Tibial artery (tissue), 4 donors: ENCODE measurements at regions not wholly inside any gene's neighbourhood (a gene's known extent, or its start where the extent isn't known, plus 50 kb on each side); places are given as distances from the start of the nearest gene placed in this dataset.

Experiments
- DNase-seq, 2 donors: peaks; one replicate each; pipeline ENCODE4 v3.0.0-alpha.2; 2019
- H3K27ac ChIP-seq, 2 donors: fragments of 200-600 bp; sonication (generic) in 1 of 2; 1 replicate in 1 of 2; 2 replicates in 1 of 2; pipeline ENCODE4 v1.5.1; 2018 to 2019; ENCODE audit warnings: mild to moderate bottlenecking in 1 of 2
- H3K27me3 ChIP-seq, 2 donors: fragments of 200-600 bp; sonication (generic) in 1 of 2; one replicate each; pipeline versions ENCODE4 v1.5.1 to v1.6.0; 2016 to 2019
- H3K36me3 ChIP-seq, 3 donors: fragments of 200-600 bp; sonication (generic) in 2 of 3; one replicate each; pipeline ENCODE4 v1.5.1; 2016 to 2019; ENCODE audit warnings: mild to moderate bottlenecking in 2 of 3
- H3K4me1 ChIP-seq, 4 donors: fragments of 200-600 bp; sonication (generic) in 2 of 4; 1 replicate in 3 of 4; 2 replicates in 1 of 4; pipeline ENCODE4 v1.5.1; 2016 to 2019
- H3K4me3 ChIP-seq, 2 donors: fragments of 200-600 bp; sonication (generic) in 1 of 2; 1 replicate in 1 of 2; 2 replicates in 1 of 2; pipeline ENCODE4 v1.5.1; 2018 to 2019; ENCODE audit warnings: mild to moderate bottlenecking in 2 of 2
- H3K9me3 ChIP-seq, 3 donors: fragments of 200-600 bp; sonication (generic) in 1 of 3; one replicate each; pipeline ENCODE4 v1.5.1; 2016 to 2019
- intact Hi-C: fragments of 100-400 bp; cut with DNase I; formaldehyde crosslinking; loops from one replicate; pipeline ENCODE4 v1.15.0; 2023; ENCODE audit warnings: low total_unique reads
- TF ChIP-seq, protein P1 (sequence below), 2 experiments: fragments of 200-600 bp in 1 of 2; fragments of 450-650 bp in 1 of 2; IDR thresholded peaks; one replicate each; pipeline ENCODE4 v1.5.1; 2017 to 2019; ENCODE audit warnings: antibody characterized with exemption in 2 of 2, mild to moderate bottlenecking in 1 of 2, moderate library complexity in 1 of 2

DNA sequence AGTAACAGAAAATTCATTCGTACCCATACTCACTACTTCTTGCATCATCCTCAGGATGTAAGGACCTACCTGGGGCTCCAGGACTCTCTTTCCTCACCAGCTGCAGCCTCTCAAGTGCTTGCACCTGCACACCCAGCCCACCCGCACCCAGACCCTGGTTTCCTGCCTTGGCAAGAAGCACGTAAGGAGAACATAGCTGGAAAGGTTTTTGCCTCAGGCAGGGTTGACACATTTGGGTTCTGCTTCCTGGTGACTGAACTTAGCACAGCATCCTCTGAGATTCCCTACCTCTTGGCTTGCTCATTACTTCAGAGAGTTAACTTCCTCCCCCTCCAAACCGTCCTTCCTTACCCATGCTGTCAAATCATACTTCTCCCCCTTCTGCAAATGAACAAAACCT lies 556.9 kb downstream of the CD83 start:
- peaks cover 0 to 8% of the 10 kb centered on the region in 2 donors for H3K27me3 ChIP-seq
- H3K4me1 ChIP-seq = no peaks in the 10 kb centered on the region
- no peak for DNase-seq
- intact Hi-C loops = no loop called here
- H3K9me3 ChIP-seq = no peaks in the 10 kb centered on the region
- TF ChIP-seq, protein P1, sequence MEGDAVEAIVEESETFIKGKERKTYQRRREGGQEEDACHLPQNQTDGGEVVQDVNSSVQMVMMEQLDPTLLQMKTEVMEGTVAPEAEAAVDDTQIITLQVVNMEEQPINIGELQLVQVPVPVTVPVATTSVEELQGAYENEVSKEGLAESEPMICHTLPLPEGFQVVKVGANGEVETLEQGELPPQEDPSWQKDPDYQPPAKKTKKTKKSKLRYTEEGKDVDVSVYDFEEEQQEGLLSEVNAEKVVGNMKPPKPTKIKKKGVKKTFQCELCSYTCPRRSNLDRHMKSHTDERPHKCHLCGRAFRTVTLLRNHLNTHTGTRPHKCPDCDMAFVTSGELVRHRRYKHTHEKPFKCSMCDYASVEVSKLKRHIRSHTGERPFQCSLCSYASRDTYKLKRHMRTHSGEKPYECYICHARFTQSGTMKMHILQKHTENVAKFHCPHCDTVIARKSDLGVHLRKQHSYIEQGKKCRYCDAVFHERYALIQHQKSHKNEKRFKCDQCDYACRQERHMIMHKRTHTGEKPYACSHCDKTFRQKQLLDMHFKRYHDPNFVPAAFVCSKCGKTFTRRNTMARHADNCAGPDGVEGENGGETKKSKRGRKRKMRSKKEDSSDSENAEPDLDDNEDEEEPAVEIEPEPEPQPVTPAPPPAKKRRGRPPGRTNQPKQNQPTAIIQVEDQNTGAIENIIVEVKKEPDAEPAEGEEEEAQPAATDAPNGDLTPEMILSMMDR (IDR thresholded peaks at IDR 0.05) = no peak
- H3K36me3 ChIP-seq = no peaks in the 10 kb centered on the region
- no peak overlapping the region for H3K27ac ChIP-seq
- no peak overlapping the region for H3K4me3 ChIP-seq

- Histone ChIP-seq H3K9me3 (no peaks in the 10 kb centered on the region), H3K36me3 (no peaks in the 10 kb centered on the region), H3K27me3 (peaks cover 0 to 5% of the 10 kb centered on the region in 2 donors), H3K27ac (no peak overlapping the region), H3K4me1 (no peaks in the 10 kb centered on the region), H3K4me3 (no peak overlapping the region)
- DNase-seq = no peak
- intact Hi-C loops = no loop called here
- TF ChIP-seq, protein P1 (IDR thresholded peaks at IDR 0.05) = no peak
Observed at GRCh38 chr6:14674867-14675648, 557.5 kb downstream of the CD83 start.

- H3K9me3 ChIP-seq = no peaks in the 10 kb centered on the region
- TF ChIP-seq, protein P1 (IDR thresholded peaks at IDR 0.05) = no peak
Observed at GRCh38 chr6:14676064-14676463, 558.5 kb downstream of the CD83 start.

DNA sequence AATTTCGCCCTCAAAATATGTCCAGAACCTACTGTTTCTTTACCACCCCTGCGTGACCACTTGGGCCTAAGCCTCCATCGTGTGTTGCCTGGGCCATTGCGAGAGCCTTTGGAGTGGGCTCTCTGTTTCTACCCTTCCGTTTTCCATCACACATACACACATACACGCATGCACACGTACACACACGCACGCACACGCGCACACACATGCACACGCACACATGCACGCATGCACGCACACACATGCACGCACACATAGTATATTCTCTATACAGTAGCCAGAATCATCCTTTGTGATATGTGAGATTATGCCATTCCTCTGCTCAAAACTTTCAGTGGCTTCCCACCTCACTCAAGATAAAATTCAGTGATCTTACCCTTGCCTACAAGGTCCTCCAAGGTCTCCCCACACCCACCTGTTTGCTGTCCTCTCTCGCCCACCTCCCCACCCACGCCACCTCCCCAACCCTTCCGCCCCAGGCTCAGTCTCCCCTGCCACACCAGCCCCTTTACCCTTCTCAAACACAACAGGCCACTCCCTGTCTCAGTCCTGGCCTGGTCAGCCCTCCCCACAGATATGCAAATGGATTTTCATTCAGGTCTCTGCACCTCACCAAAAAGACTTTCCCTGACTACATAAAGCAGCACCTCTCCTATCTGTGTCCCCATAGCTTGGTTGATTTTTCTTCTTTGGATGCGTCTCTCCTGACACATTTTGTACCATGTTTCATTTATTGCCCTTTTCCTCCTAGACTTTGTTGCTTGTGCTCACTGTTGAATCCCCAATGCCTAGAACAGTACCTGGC lies 559.6 kb downstream of the CD83 start:
- Histone ChIP-seq H3K4me1 (no peaks in the 10 kb centered on the region), H3K27ac (no peak overlapping the region), H3K36me3 (no peaks in the 10 kb centered on the region), H3K4me3 (no peak overlapping the region), H3K27me3 (peaks cover 0 to 3% of the 10 kb centered on the region in 2 donors), H3K9me3 (no peaks in the 10 kb centered on the region)
- DNase-seq = no peak
- intact Hi-C loops = no loop called here
- TF ChIP-seq, protein P1 (IDR thresholded peaks at IDR 0.05) = no peak

More at GRCh38 chr6:14676064-14676463, 558.5 kb downstream of the CD83 start:
- Histone ChIP-seq H3K27ac (no peak overlapping the region), H3K4me3 (no peak overlapping the region), H3K27me3 (no peaks in the 10 kb centered on the region), H3K4me1 (no peaks in the 10 kb centered on the region), H3K36me3 (no peaks in the 10 kb centered on the region)
- no peak for DNase-seq
- intact Hi-C loops = no loop called here

DNA sequence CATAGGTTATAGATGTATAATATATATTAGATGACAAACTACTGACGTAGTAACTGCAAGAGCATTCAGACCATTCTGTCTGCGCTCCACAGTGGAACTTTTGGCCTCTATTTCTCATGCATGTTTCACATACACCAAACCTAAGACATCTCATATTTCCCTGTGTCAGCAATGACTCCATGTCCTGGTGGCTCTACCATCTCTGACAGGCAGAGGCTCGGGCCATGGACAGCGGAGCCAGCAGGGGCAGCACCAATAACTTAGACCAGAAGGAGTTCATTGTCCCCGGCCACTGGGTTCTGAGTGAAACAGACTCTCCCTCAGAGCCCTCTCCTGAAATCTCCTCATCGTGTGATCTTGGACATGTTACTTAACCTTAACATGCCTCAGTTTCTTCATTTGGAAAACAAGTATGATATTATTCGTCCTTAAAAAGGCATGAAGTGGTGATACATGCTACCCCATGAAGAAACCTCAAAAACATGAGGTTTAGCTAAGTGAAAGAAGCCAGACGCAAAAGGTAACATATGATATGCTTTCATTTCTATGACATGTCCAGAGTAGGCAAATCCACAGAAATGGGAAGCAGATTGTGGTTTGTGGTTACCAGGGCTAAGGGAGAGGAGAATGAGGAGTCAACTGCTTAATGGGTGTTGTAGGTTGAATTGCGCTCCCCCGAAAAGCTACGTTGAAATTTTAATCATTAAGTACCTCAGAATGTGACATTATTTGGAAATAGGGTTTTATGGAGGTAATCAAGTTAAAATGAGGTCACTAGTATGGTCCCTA lies 564.0 kb upstream of the JARID2 start:
- H3K9me3 ChIP-seq = no peaks in the 10 kb centered on the region
- no peaks in the 10 kb centered on the region for H3K4me1 ChIP-seq
- H3K27me3 ChIP-seq = peaks cover 0 to 3% of the 10 kb centered on the region in 2 donors
- no peak overlapping the region for H3K27ac ChIP-seq
- TF ChIP-seq, protein P1 (IDR thresholded peaks at IDR 0.05) = no peak
- no peak overlapping the region for H3K4me3 ChIP-seq
- no peak for DNase-seq
- intact Hi-C loops = no loop called here
- no peaks in the 10 kb centered on the region for H3K36me3 ChIP-seq
